ENCODE measurements at regions not wholly inside any gene's neighbourhood (a gene's known extent, or its start where the extent isn't known, plus 50 kb on each side); places are given as distances from the start of the nearest gene placed in this dataset.
"Not testable (repeated sequence)": the region's sequence is repeated elsewhere in the genome, so short reads cannot be mapped to it uniquely, and the experiment has no call there.

DNA sequence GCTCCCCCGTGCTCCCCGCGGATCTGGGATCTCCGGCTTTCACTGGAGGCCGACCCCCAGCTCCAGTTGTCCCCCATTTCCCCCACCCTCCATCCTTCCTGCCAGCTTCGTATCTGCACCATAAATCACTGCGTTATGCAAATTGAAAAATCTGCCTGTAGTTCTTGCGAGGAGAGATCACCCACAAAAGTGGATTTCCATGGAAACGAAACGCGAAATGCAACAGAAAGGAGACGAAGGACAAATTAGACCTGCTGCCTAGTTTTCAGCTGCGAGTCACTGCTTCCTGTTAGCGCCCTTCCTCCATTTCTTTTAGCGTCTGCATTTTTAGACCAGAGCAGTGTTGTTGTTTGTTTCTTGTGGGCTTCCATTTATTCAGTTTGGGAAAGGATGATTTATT, 127.1 kb upstream of the ATP10A start:
- TF ChIP-seq CTCF (IDR thresholded peaks at IDR 0.05) (no peak), POLR2AphosphoS5 (IDR thresholded peaks at IDR 0.05; ENCODE audit: insufficient read depth in 1 of 2, low read depth in 1 of 2) (no peak), POLR2A (IDR thresholded peaks at IDR 0.05) (no peak)
- no peak overlapping the region for H3K4me3 ChIP-seq
- no peaks in the 10 kb centered on the region for H3K27me3 ChIP-seq
- intact Hi-C loops (cut with DNase I): no loop called here
- H3K27ac ChIP-seq: no peak overlapping the region
- no peak for DNase-seq (ENCODE audit: extremely low spot score in 2 of 2)
- H3K36me3 ChIP-seq: no peaks in the 10 kb centered on the region
- H3K4me1 ChIP-seq: no peaks in the 10 kb centered on the region
- H3K9me3 ChIP-seq: no peaks in the 10 kb centered on the region

DNA sequence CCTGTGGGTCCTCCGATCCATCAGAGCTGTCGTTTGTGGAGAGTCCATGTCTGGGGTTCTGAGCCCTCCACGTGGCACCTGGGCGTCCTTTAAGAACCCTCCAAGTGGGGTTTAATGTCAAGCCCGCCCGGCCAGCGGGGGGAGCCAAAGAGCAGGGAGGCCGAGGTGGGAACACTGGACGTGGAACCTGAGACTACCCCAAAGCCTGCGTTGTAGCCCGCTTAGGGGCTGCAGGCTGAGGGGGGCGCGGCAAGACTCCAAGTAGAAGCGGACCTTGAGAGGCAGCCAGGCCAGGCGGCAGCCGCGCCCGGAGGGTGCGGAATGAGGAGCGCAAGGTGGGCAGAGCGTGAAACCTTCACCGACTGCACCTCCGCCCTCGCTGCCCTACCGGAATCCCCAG, 126.2 kb upstream of the ATP10A start:
- no peaks in the 10 kb centered on the region for H3K27me3 ChIP-seq
- no peak overlapping the region for H3K4me3 ChIP-seq
- no peak for TF ChIP-seq POLR2A (IDR thresholded peaks at IDR 0.05)
- TF ChIP-seq POLR2AphosphoS5 (IDR thresholded peaks at IDR 0.05; ENCODE audit: insufficient read depth in 1 of 2, low read depth in 1 of 2): no peak
- no peak for TF ChIP-seq CTCF (IDR thresholded peaks at IDR 0.05)
- H3K36me3 ChIP-seq: no peaks in the 10 kb centered on the region
- no peak overlapping the region for H3K27ac ChIP-seq
- DNase-seq (ENCODE audit: extremely low spot score in 2 of 2): no peak
- intact Hi-C loops (cut with DNase I): no loop called here
- no peaks in the 10 kb centered on the region for H3K4me1 ChIP-seq
- H3K9me3 ChIP-seq: no peaks in the 10 kb centered on the region

DNA sequence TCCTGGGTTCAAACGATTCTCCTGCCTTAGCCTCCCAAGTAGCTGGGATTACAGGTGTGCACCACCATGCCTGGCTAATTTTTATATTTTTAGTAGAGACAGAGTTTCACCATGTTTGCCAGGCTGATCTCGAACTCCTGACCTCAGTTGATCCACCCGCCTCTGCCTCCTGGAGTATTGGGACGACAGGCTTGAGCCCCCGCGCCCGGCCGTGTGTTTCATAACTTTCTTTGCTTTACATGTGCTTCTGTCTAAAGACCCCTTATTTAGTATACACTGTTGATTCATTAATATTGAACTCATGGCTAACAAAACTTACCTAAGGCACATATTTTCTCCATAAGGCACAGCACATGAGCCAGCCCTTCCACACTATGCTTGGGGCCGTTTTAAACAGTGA, 125.6 kb upstream of the ATP10A start:
- H3K4me3 ChIP-seq; H3K4me1 ChIP-seq; H3K36me3 ChIP-seq; H3K9me3 ChIP-seq; H3K27ac ChIP-seq; H3K27me3 ChIP-seq; intact Hi-C loops (cut with DNase I); DNase-seq (ENCODE audit: extremely low spot score in 2 of 2): not testable (repeated sequence)

- intact Hi-C loops (cut with DNase I): no loop called here
- Histone ChIP-seq H3K9me3 (no peaks in the 10 kb centered on the region), H3K36me3 (no peaks in the 10 kb centered on the region), H3K27me3 (no peaks in the 10 kb centered on the region), H3K4me3 (no peak overlapping the region), H3K4me1 (no peaks in the 10 kb centered on the region), H3K27ac (no peak overlapping the region)
- no peak for DNase-seq (ENCODE audit: extremely low spot score in 2 of 2)
- TF ChIP-seq POLR2A (IDR thresholded peaks at IDR 0.05): no peak
- no peak for TF ChIP-seq CTCF (IDR thresholded peaks at IDR 0.05)
- no peak for TF ChIP-seq POLR2AphosphoS5 (IDR thresholded peaks at IDR 0.05; ENCODE audit: insufficient read depth in 1 of 2, low read depth in 1 of 2)
Measured at GRCh38 chr15:25987638-25988037, 124.5 kb upstream of the ATP10A start.

DNA sequence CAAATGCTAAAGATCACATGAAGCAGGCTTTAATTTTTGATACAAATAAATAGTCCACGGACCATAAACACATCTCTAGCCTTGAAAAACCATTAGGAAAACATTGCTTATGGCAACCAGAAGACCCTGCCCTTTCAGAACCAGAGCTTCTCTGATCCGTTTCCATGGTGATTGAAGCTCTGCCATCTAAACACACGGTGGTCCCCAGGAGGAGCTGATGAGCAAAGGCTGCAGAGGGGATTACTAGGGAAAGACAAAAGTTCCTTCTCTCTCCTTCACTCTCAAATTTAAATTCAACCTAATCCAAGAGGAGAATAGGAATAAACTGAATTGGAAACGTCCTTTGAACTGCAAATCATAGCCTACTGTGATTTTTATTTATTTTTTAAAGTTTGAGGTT, 122.0 kb upstream of the ATP10A start:
- no peak overlapping the region for H3K4me3 ChIP-seq
- H3K4me1 ChIP-seq: no peaks in the 10 kb centered on the region
- no peaks in the 10 kb centered on the region for H3K9me3 ChIP-seq
- H3K27me3 ChIP-seq: no peaks in the 10 kb centered on the region
- no peaks in the 10 kb centered on the region for H3K36me3 ChIP-seq
- no peak overlapping the region for H3K27ac ChIP-seq
- intact Hi-C loops (cut with DNase I): no loop called here
- no peak for DNase-seq (ENCODE audit: extremely low spot score in 2 of 2)
- TF ChIP-seq POLR2A (IDR thresholded peaks at IDR 0.05) (no peak), CTCF (IDR thresholded peaks at IDR 0.05) (no peak), POLR2AphosphoS5 (IDR thresholded peaks at IDR 0.05; ENCODE audit: insufficient read depth in 1 of 2, low read depth in 1 of 2) (no peak)

GRCh38 chr15:25982736-25983135, 119.6 kb upstream of the ATP10A start:
- no peaks in the 10 kb centered on the region for H3K9me3 ChIP-seq
- no peak for DNase-seq (ENCODE audit: extremely low spot score in 2 of 2)
- no peaks in the 10 kb centered on the region for H3K27me3 ChIP-seq
- no peak overlapping the region for H3K4me3 ChIP-seq
- H3K36me3 ChIP-seq: no peaks in the 10 kb centered on the region
- H3K4me1 ChIP-seq: no peaks in the 10 kb centered on the region
- intact Hi-C loops (cut with DNase I): no loop called here
- TF ChIP-seq POLR2A (IDR thresholded peaks at IDR 0.05) (no peak), POLR2AphosphoS5 (IDR thresholded peaks at IDR 0.05; ENCODE audit: insufficient read depth in 1 of 2, low read depth in 1 of 2) (no peak), CTCF (IDR thresholded peaks at IDR 0.05) (no peak)
- H3K27ac ChIP-seq: no peak overlapping the region

All from vagina (tissue), 2 donors.